ENCODE measurements at regions not wholly inside any gene's neighbourhood (a gene's known extent, or its start where the extent isn't known, plus 50 kb on each side); places are given as distances from the start of the nearest gene placed in this dataset.

DNA sequence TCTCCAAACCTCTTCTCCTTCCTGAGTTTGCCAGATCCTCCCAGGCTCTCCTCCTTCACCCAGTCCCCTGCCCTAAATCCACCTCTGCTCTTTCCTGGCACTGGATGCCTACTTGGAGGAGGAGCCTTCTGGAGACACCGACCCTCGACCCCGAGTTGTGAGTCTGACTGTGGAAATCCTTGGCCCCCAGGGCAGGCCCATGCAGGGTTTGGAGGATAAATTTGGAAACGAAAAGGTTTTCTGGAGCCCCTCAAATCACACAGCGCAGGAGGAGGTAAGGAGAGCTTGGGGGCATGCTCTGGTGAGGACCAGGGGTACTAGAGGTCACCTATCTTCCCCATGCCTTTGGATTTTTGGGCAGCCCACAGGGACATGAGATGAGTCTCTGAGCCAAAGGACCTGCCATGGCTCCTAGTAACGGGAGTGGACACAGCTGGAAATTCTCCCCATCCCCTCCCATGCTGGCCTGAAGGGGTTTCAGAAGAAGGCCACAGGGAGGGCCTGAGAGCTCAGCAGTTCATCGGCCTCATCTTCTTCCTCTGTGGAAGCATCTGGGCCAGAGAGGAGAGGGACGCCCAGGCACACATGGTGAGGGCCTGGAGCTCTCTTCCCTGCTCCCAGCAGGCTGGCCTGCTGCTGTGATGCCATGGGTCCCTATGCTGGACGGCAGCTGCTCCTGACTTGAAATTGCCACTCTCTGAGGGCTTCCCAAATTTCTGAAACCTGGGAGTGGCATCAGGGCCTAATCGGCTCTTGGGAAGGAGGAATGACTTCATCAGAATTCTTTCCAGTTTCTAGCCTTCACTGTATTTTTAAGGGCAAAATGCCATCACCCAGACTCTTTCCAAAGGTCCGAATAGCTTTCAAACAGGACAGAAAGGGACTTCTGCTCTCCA lies 68.6 kb upstream of the ITGA11 start:
- no peak for DNase-seq

DNA sequence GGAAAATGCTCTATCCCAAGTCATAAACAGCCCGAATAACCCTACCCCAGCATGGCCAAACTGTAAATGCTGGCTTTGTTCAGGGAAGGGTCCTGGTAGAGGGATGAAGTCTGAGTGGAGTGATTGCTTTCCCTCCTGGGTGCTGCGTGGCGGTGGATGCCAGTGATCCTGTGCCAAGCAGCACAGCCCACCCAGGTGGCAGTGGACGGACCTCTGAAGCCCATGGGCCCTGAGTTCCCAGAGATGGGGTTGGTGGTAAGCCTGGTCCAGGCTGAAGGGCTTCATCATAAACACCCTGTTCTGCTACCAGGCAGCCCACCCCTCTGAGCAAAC lies 69.3 kb upstream of the ITGA11 start:
- no peak for DNase-seq

DNA sequence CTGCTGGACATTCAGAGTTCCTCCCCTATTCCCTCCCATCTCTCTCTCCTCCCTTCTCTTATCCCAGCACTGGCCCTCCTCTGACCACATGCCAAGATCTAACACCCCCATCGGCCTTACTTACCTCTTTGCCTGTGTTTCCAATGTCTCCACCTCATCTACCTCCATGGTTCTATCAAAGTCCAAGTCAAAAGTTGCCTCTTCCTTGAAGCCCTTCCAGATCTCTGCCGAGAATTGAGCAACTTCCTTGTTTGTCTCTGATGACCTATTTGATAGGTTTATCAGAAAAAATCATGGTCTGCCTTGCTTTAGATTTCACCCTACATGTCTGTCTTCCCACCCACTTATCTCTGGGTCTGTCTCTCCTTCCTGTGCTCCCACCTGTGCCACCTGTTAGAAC lies 69.7 kb upstream of the ITGA11 start:
- DNase-seq = no peak

DNA sequence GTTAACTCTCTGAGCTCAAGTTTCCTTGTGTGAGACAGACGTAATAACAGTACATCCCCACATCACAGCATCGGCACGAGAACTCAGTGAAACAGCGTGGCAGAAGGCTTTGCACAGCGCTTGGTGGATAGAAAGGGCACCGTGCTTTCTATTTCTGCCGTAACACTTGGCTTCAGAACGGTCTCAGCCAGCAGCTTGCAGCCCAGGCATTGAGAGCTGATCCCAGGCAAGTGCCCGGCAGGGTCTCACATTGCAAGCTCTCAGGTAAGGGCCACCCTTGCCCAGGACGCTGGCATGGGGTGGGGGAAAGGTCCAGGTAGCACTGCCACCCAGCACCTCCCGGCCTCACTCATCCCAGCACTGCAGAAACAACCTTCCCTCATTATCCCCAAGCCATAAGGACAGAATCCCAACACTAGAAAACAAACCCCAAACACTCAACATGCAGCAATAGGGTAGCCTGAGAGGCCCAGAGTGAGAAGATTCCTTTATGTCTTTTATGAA lies 70.5 kb upstream of the ITGA11 start:
- DNase-seq = no peak

DNA sequence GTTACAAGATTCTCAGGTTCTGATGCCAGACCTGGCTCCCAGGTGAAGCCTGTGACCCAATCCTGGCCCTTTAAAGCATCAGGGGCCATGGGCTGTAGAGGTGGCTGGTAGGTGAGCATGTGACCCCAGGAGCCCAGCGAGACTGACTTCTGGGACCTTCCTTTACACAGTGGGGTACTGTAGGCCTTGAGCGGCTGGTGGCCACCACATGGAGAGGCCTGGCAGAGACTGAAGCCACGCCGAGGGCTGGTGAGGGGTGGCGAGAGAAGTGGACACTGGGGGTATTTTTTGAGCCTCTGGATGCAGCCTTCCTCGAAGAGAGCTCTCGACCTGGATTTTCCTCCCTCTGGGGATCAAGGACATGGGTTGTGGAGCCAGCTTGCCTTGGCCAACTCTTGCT lies 71.2 kb upstream of the ITGA11 start:
- no peak for DNase-seq

DNA sequence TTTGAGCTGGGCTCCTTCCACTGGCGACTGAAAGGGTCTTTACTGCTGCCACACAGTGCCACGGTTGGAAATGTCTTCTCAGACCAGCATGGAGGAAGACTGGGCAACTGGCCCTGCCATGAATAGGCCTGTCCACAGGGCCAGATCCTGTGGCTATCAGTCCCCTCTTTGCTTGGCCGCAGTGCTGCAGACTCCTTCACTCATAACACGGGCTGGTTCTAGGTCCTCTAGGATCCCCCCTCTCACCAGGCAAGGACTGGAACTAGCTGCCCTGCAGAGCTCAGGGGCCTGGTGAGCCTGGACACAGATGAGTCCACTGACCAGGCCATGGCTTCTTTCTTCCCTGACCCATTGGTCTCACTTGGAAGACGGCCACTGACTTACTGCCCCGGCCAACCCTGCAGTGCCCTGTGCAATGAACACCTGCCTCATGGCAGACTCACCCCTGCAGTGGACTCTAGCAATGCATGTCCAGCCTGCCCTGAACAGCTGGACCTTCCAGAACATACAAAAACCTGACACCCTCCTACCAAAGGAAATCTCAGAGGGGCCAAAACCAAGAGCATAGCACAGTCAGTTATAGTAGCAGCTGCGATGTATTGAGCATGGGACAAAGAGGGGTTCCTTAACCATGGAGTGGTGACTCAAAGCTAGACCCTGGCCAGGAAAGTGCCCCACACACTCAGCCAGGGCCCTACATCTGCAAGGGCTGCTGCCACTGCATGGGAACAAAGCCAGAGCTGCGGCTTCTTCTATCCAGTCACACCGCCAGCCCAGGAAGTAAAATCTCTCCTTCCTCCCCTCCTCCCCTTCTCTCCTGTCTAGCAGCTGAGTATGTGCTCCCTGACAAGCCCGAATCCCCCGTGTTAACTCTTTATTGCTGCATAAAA lies 72.1 kb upstream of the ITGA11 start:
- no peak for DNase-seq

DNA sequence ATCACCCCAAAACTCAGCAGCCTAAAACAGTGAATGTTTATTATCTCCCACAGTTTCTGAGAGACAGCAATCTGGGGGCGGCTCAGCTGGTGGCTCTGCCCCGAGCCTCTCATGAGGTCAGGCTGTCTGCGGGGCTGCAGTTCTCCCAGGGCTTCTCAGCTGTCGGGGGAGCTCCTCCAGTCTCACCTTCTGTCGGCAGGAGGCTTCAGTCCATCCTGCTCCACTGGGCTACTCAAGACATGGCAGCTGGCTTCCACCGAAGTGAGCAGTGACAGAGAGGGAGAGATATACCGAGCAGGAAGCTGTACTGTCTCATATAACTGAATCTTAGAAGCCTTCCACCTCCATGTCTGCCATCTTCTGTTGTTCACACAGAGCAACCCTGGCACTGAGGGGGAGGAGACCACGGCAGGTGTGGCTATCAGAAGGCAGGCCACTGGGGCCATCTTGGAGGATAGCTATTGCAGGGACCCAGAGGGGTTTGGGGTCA lies 72.8 kb upstream of the ITGA11 start:
- no peak for DNase-seq

DNA sequence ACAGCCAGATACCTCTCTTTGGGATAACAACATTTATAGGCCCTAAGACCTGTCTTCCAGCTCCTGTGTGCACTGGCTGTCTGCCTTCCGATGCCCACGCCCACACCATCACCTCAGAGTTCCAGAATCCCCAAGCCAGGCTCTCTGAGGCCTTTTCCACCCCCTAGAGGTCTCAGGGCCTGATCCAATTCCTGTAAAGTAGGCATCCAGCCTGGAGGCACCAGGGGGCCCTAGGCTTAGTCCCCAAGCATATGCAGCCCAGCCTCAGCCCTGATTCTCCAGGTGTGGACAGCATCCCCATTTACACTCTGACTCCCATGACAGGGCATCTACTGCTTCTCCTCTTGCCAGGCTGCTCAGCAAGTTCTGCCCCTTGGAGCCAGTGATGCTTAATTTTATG lies 72.7 kb upstream of the CORO2B start:
- DNase-seq = no peak

DNA sequence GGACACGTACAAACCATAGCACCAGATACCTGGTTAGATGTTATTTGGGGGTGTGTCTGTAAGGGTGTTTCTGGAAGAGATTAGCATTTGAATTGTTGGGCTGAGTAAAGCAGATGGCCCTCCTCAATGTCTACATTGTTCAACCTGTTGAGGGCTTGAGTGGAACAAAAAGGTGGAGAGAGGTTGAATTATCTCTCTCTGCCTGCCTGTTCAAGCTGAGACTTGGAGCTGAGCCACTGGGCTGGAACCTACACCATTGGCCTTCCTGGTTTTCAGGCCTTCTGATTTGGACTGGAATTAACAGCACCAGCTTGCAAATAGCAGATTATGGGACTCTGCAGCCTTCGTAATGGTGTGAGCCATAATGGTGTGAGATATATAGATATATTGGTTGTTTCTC lies 71.3 kb upstream of the CORO2B start:
- peak; percentile 21 for DNase-seq

DNA sequence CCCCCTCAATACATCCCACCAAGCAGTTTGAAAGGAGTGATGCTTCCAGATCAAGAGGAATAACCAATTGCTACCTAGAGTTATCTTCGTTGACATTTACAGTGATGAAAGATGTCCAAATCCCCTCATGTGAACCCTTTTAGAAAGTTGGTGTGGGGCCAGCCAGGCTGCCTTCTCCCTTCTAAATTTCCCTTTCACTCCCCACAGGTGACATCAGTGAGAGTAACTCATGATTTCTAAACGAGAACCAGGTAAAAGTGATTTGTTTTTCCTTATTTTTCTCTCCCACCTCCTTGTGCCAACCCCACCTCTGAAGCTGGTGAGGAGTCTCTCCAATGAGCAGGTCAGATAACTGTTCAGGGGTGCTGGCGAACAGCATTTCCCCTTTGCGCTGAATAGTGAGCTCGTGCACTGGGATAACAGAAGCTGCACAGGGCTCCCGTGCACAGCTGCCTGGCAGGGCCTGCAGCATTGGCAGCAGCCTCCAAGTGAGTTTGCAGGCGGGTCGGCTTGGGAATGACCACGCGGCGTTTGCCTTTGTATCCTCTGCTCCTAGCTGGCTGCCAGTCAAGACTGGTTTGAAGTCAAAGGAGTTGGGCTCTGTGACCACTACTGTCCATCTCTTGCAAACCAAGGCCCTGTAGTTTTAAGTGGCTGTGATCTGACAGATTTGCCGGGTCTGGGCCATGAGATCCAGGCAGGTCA lies 70.2 kb upstream of the CORO2B start:
- DNase-seq = no peak

DNA sequence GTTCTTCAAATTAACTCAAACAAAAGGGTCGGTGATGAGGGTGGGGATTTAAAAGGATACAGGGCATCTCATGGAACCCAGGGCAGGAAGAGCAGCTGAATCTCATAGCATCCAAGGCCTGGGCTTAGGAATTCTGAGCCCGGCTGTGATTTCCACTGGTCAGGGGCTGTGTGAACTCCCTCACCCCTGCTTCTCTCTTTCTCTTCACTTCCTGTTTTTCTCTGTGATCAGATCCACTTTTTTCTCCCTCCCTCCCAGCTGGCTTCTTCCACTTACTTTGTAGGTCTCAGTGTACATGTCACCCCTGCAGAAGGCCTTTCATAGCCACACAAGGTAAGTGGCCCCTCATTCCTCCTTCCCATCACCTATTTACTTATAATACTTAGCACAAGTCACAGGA lies 68.2 kb upstream of the CORO2B start:
- no peak for DNase-seq

DNA sequence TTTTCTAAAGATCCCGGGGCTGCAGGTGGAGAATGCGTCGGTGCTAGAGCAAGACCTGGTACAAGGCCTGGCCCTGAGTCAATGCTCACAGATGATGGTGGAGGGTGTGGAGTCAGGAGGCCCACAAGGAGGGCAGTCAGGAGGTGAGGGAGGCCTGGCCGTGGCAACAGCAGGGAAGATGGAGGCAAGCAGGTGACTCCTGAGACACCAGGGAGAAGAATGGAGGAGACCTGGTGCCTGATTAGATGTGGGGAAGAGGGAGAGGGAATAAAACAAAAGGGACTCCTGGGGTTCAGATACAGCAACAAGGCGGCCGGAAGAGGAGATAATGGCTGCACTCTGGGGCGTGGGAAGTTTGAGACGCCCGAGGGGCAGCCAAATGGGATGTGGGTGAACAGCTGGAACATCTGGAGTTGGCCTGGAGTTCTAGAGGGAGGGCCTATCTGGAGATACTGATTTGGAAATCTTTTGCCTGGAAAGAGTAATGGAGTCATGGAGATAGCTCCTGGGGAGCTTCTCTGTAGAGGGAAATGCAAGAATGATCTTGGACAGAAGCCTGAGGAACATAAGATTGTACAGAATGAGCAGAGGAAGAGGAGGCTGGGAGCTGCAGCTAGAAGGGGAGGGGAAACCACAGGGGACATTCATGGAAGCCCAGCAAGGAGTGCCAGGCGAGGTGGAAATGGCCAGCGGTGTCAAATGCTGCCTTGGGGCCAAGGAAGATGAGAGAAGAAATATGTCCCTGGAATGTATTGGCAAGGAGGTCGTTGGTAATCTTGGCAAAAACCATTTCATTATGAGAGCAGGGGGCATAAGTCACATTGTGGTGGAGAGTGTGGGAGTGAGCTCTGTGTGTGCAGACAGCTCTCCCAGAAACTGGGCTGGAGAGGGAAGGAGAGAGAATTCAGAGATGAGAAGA lies 67.5 kb upstream of the CORO2B start:
- DNase-seq = no peak

DNA sequence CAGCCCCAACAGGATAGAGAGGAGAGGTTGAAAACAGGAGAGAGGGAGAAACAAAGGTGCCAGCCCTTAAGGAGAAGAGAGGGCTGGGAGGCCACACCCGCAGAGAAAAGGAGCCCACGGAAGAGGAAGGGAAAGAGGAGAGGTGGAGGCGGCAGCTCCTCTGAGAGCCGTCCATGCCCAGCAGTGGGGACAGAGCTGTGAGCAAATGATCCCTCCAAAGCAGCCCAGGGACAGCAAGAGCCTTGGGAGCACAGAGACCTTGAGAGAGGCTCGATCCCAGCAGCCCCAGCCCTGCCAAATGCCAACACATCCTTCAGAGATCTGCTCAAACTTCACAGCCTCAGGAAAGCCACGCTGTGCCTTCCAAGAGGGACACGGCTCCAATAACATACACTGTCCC lies 66.7 kb upstream of the CORO2B start:
- DNase-seq = no peak

DNA sequence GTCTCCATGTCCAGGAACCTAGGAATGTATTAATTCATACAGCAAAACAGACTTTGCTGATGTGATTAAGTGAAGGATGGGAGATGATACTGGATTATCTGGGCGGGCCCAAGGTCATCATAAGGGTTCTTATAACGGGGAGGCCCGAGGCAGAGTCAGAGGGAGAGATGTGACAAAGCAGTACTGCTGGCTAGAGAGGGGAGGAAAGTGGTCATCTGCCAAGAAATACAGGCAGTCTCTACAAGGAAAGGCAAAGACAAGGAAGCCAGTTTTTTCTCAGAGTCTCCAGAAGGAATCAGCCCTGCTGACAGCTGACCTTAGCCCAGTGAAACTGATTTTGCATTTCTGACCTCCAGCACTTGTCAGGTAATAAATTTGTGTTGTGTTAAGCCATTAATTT lies 66.2 kb upstream of the CORO2B start:
- DNase-seq = no peak

DNA sequence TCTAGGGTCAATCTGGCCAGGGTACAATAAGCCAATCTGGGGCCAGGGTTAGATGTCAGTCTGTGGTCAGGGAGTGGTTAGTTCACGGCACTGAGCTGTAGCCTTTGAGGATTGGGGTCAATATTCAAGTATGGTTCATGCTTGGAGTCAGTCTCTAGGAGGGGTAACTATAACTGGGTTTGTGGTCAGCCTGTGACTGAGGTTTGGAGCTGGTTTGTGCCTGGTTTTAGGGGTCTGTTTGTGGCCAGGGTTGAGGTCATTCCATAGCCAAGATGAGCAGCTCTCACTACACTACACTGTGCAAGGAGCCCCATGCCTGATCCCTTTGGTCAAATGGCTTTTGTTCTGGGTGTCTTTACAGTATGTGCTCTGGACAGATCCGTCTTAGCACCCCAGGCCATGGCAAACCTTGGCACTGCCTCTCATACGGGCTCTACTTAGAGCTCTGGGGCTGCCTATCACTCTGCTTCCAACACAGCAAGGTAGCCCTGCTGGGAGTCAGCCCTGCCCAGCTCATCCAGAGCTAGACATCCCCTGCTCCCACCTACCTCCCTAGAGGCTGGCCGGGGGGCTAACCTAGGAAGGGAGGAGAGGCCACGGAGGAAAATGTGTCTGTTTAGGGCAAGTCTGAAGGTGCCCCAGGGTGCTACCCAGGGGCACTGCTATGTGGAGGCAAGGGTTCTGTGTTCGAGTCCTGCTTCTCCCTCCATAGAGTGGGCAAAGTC lies 63.3 kb upstream of the CORO2B start:
- DNase-seq = no peak

DNA sequence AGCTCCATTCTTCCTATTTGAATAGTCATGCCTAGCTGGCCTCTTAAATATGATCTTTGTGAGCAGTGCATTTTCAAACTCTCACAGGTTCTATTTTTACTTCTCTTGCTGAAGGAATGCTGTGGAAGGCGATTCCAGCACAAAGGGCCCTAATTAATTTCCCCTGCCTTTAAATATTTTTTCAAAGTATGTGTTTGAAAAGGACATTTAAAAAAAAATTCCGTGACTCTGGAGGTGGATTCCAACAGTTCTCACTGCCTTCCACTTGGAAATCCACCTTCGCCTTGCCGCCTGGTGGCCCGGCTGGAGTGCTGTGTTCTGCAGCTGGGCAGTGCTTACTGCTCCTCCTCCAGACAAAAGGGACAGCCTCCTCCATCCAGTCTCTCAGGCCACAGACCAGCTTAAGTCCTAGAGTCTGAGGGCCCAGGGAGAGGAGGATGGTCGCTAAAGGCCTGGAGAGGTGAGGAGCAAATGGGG lies 61.5 kb upstream of the CORO2B start:
- no peak for DNase-seq

DNA sequence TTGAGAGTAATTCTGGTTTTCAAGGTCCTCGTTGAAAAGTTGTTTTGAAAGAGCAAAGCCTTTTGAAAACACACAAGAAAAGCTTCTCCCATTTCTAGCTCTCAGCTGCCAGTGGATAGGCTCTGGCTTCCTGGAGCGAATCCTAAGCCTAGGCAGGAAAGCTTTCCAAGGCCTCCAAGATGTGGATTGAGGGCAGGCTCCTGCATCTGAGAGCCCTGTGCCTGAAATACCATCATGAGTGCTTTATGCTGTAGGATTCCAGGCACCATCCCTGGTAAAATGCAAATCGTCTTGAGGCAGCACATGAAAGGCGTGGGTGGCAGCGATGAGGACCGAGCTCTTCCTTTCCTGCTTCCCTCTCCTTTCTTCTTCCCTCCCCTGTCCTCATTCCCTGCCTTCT lies 60.7 kb upstream of the CORO2B start:
- no peak for DNase-seq

DNA sequence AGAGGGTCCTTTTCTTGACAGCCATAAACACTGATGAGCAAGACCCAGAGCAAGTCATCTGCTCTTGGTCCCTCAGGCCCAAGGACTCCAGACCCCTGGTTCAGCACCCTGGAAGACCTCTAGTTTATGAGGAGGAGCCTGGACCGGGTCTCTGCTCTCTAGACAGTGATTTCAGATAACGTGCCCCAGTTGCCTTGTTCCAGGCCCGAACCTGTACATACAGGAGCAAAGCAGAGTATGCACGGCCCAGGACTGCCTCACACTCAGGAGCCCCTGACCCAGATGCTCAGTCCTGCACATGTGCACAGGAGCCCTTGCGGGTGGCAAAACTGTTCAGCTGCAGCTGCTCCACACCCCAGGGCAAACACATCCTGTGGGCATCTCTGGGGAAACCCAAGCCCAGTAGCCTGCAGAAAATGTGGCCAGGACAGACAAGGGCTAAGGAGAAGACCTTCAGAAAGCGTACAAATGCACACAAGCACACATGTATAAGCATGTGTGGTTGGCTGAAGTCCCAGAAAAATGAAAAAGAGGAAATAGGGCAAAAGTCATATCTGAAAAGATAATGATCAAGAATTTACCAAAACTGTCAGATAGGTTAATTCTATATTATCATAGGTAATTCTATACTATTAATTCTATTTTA lies 59.9 kb upstream of the CORO2B start:
- no peak for DNase-seq

DNA sequence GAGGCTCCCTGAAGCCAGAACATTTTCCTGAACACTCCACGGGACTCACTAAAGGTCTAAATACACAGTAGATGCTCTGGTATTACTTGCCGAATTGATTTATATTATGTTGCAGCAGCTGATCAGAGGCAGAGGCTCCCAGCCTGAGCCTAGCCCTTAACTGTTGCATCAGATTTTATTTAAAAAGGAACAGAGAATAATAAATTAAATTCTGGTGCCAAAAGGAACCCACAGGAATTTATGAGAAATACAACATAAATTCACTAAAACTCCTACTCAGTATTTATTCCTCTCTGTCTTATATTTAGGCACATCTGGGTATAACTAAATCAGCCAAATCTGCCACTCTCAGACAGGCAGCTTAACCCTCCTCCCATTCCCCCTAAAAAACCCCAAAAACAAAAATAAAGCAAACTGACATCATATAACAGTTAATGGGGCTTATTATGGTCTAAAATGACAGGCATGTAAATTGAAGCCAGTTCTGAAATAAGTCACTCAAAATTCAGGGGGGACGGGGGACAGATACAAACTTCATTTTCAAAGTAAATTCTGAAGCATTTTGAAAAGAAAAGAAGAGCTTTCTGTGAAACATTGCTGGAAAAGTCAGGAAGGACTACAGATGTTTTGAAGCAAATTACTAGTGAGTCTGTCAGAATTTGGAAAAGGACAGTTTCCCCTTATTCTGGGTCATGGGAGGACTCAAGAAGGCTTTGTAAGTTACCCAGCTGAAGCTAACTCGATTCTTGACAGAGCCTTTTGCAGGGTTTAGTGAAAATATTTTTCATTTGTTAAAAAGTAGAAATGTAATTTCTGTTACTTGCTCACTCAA lies 53.8 kb upstream of the CORO2B start:
- no peak for DNase-seq

DNA sequence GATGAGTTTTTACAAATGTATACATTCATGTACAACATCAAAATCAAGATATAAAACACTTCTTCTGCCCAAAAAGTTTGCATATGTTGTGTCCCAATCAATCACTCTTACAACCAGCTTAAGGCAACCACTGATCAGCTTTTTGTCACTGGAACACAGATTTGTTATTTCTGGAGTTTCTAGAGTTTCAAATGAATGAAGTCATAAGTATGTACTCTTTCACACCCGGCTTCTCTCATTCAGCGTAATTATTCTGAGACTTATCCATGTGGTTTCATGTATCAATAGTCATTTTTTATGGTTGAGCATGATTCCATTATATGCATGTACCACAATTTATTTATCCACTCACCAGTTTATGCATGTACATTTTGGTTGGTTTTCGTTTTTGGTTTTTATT lies 53.0 kb upstream of the CORO2B start:
- no peak for DNase-seq

Measured in NCI-H1092 treated with DMSO at 0.1 percent for 48 hours (cell line).